ENCODE measurements at regions not wholly inside any gene's neighbourhood (a gene's known extent, or its start where the extent isn't known, plus 50 kb on each side); places are given as distances from the start of the nearest gene placed in this dataset.

DNA sequence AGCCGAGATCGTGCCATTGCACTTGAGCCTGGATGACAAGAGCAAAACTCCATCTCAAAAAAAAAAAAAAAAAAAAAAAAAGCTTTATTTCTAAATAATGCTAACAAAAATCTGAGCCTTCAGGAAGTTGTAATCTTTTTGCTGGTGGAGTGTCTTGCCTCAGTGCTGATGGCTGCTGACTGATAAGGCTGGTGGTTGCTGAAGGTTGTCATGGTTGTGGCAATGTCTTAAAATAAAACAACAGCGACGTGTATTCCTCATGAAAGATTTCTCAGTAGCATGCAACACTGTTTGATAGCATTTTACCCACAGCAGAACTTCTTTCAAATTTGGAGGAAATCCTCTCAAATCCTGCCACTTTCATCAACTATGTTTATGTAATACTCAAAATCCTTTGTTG, 77.4 kb upstream of the PTPRG start:
- Histone ChIP-seq H4K20me1 (ENCODE audit: insufficient read depth, low read length) (no peaks in the 10 kb centered on the region), H3K36me3 (replicated peaks in 1 of 2; ENCODE audit: control insufficient read depth in 1 of 2, insufficient read depth in 2 of 2, low read length in 2 of 2) (no peaks in the 10 kb centered on the region), H3K27me3 (ENCODE audit: control insufficient read depth in 1 of 2, insufficient read depth in 2 of 2, low read length in 2 of 2) (no peaks in the 10 kb centered on the region; a peak in 1 of 5 replicates), H3K9me3 (ENCODE audit: low read length) (no peaks in the 10 kb centered on the region), H3K4me2 (ENCODE audit: low read depth, low read length) (no peak overlapping the region), H3K27ac (ENCODE audit: extremely low read length, insufficient read depth, low read length) (no peak overlapping the region), H2AFZ (ENCODE audit: low read length) (no peak overlapping the region), H3K4me1 (ENCODE audit: insufficient read depth, low read length) (no peaks in the 10 kb centered on the region), H3K79me2 (ENCODE audit: insufficient read depth, low read length) (no peaks in the 10 kb centered on the region), H3K9ac (ENCODE audit: insufficient read depth, low read depth, low read length) (no peak overlapping the region), H3K4me3 (replicated peaks in 1 of 3; ENCODE audit: insufficient read depth in 1 of 3, low read depth in 2 of 3, low read length in 3 of 3) (no peak overlapping the region)
- TF ChIP-seq, protein P1, sequence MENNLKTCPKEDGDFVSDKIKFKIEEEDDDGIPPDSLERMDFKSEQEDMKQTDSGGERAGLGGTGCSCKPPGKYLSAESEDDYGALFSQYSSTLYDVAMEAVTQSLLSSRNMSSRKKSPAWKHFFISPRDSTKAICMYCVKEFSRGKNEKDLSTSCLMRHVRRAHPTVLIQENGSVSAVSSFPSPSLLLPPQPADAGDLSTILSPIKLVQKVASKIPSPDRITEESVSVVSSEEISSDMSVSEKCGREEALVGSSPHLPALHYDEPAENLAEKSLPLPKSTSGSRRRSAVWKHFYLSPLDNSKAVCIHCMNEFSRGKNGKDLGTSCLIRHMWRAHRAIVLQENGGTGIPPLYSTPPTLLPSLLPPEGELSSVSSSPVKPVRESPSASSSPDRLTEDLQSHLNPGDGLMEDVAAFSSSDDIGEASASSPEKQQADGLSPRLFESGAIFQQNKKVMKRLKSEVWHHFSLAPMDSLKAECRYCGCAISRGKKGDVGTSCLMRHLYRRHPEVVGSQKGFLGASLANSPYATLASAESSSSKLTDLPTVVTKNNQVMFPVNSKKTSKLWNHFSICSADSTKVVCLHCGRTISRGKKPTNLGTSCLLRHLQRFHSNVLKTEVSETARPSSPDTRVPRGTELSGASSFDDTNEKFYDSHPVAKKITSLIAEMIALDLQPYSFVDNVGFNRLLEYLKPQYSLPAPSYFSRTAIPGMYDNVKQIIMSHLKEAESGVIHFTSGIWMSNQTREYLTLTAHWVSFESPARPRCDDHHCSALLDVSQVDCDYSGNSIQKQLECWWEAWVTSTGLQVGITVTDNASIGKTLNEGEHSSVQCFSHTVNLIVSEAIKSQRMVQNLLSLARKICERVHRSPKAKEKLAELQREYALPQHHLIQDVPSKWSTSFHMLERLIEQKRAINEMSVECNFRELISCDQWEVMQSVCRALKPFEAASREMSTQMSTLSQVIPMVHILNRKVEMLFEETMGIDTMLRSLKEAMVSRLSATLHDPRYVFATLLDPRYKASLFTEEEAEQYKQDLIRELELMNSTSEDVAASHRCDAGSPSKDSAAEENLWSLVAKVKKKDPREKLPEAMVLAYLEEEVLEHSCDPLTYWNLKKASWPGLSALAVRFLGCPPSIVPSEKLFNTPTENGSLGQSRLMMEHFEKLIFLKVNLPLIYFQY (CRISPR knock-in tag; IDR thresholded peaks at IDR 0.05; ENCODE audit: borderline replicate concordance) = no peak
- no peak for TF ChIP-seq FOXO1 (CRISPR knock-in tag; IDR thresholded peaks at IDR 0.05)
- TF ChIP-seq ZNF550 (CRISPR knock-in tag; IDR thresholded peaks at IDR 0.05; ENCODE audit: borderline replicate concordance) = no peak
- TF ChIP-seq POLR2AphosphoS5 (IDR thresholded peaks at IDR 0.05; ENCODE audit: low read depth, low read length) = no peak
- no peak for TF ChIP-seq SIX1 (CRISPR knock-in tag; IDR thresholded peaks at IDR 0.05; ENCODE audit: borderline replicate concordance)
- TF ChIP-seq, protein P2, sequence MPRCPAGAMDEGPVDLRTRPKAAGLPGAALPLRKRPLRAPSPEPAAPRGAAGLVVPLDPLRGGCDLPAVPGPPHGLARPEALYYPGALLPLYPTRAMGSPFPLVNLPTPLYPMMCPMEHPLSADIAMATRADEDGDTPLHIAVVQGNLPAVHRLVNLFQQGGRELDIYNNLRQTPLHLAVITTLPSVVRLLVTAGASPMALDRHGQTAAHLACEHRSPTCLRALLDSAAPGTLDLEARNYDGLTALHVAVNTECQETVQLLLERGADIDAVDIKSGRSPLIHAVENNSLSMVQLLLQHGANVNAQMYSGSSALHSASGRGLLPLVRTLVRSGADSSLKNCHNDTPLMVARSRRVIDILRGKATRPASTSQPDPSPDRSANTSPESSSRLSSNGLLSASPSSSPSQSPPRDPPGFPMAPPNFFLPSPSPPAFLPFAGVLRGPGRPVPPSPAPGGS (CRISPR knock-in tag; IDR thresholded peaks at IDR 0.05) = no peak
- no peak for TF ChIP-seq KLF16 (CRISPR knock-in tag; IDR thresholded peaks at IDR 0.05)
- no peak for TF ChIP-seq HOXA7 (CRISPR knock-in tag; IDR thresholded peaks at IDR 0.05)
- no peak for FAIRE-seq
- ChIA-PET CTCF (ENCODE audit: low intra/inter-chr PET ratio, low total read pairs) (no interaction called here), POLR2A (no interaction called here)
- in situ Hi-C loops (cut with HindIII; ENCODE audit: extremely low pct_ligation_motif_present, low pct_unique_long_range_greater_than_20kb) = no loop called here
- no TSS peak for BruUV-seq (replicated peaks)
- no peak for DNase-seq (ENCODE audit: low spot score)
- no peak for ATAC-seq
- intact Hi-C loops (cut with micrococcal nuclease; ENCODE audit: unreplicated experiment) = no loop called here
- WGBS (ENCODE audit: low lambda C conversion rate) = 73% methylated on average over 4 of the region's 4 CpGs
